Loucy (cell line): ENCODE measurements at regions not wholly inside any gene's neighbourhood (a gene's known extent, or its start where the extent isn't known, plus 50 kb on each side); places are given as distances from the start of the nearest gene placed in this dataset.

ENCODE experiments used
- EZH2phosphoT487 ChIP-seq: fragments of 200-600 bp; IDR thresholded peaks from 2 replicates; pipeline ENCODE4 v1.6.1; 2018; ENCODE audit warnings: antibody characterized with exemption, mild to moderate bottlenecking, moderate library complexity, borderline replicate concordance
- TF ChIP-seq, protein P1 (sequence below): fragments of 200-600 bp; sonication (generic); conservative IDR thresholded peaks from 2 replicates; pipeline ENCODE4 v1.5.1; 2014; ENCODE audit warnings: mild to moderate bottlenecking, antibody characterized with exemption, low read length

DNA sequence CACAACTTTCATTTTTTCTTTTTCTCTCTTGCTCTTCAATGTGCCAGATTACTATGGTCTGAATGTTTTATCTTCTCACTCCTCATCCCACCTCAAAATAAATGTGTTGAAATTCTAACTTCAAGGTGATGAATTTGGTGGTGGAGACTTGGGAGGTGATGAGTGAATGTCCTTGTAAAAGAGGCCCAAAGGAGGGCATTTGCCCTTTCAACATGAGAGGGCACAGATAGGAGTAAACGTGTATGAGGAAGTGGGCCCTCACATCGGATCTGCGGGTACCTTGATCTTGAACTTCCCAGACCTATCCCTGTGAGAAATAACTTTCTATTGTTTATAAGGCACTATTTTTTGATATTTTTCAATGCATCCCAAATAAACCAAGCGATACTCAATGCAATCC lies 412.3 kb upstream of the ADGRL2 start:
- TF ChIP-seq, protein P1, sequence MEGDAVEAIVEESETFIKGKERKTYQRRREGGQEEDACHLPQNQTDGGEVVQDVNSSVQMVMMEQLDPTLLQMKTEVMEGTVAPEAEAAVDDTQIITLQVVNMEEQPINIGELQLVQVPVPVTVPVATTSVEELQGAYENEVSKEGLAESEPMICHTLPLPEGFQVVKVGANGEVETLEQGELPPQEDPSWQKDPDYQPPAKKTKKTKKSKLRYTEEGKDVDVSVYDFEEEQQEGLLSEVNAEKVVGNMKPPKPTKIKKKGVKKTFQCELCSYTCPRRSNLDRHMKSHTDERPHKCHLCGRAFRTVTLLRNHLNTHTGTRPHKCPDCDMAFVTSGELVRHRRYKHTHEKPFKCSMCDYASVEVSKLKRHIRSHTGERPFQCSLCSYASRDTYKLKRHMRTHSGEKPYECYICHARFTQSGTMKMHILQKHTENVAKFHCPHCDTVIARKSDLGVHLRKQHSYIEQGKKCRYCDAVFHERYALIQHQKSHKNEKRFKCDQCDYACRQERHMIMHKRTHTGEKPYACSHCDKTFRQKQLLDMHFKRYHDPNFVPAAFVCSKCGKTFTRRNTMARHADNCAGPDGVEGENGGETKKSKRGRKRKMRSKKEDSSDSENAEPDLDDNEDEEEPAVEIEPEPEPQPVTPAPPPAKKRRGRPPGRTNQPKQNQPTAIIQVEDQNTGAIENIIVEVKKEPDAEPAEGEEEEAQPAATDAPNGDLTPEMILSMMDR = no peak
- no peak for TF ChIP-seq EZH2phosphoT487
